ENCODE measurements at regions not wholly inside any gene's neighbourhood (a gene's known extent, or its start where the extent isn't known, plus 50 kb on each side); places are given as distances from the start of the nearest gene placed in this dataset.

DNA sequence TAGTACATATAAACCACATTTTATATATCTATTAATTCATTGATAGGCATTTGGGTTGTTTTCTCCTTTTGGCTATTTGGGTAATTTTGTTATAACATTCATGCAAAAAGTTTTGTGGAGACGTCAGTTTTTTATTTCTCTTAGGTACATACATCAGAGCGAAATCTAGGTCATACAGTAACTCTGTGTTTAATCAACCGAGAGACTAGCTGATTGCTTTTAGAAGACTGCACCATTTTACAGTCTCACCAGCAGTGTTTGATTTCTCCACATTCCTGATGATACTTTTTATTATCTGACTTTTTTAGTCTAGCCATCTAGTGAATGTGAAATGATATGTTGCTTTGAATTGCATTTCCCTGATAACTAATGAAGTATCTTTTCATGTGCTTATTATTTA is 1019.3 kb downstream of the NSUN3 start:
- ATAC-seq (replicated peaks) (no peak), DNase-seq (no peak)
- no peaks in the 10 kb centered on the region for H3K36me3 Mint-ChIP-seq (ENCODE audit: insufficient read depth)
- peaks cover 0 to 5% of the 10 kb centered on the region in 2 donors for H3K9me3 Mint-ChIP-seq
- no peaks in the 10 kb centered on the region for H3K27me3 Mint-ChIP-seq
- H3K4me1 Mint-ChIP-seq (ENCODE audit: low read depth in 2 of 2) = no peaks in the 10 kb centered on the region
- H3K27ac Mint-ChIP-seq = no peak overlapping the region
- no peak overlapping the region for H3K4me3 Mint-ChIP-seq

DNA sequence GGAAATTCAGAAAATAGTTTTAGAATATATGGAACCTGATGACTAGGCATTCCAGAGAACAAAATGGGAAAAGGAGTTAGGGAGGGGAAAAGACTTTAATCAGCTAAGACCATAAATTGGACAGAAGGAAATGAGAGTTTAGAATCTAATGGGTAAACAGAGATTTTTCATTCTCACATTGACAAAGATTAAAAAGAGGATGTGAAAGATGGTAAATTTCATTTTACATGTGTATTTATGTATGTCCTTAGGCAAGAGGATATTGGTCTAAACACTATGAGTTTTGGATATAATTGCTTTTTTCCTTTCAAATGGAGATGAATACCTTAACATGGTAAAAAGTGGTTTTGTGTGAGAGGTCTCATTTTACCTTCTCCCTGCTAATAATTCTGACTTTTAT is 1021.9 kb downstream of the NSUN3 start:
- ATAC-seq (replicated peaks) (no peak), DNase-seq (no peak)
- H3K9me3 Mint-ChIP-seq = peaks cover 0 to 3% of the 10 kb centered on the region in 2 donors
- no peak overlapping the region for H3K27ac Mint-ChIP-seq
- H3K36me3 Mint-ChIP-seq (ENCODE audit: insufficient read depth) = no peaks in the 10 kb centered on the region
- no peak overlapping the region for H3K4me3 Mint-ChIP-seq
- H3K27me3 Mint-ChIP-seq = no peaks in the 10 kb centered on the region
- H3K4me1 Mint-ChIP-seq (ENCODE audit: low read depth in 2 of 2) = no peaks in the 10 kb centered on the region

DNA sequence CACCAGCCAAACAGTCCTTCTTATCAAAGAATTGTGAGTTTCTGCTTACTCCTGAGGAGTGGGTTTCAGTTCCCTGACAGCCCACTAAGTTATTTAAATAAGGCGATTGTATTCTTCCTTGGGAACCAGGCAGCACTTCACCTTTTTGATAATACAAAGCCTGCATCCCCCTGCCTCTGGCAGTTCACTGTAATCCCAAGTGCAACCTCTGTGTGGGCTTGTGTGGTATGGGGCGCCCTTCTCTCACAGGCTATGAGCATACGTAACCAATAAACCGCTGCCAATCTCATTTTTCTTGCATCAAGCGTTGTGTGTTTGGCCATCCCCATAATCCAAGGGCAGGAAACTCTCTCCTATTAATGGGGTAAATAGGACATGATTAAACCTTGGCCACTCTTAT is 1025.6 kb downstream of the NSUN3 start:
- ATAC-seq (replicated peaks) (no peak), DNase-seq (no peak)
- H3K4me1 Mint-ChIP-seq (ENCODE audit: low read depth in 2 of 2) = no peaks in the 10 kb centered on the region
- H3K36me3 Mint-ChIP-seq (ENCODE audit: insufficient read depth) = no peaks in the 10 kb centered on the region
- H3K9me3 Mint-ChIP-seq = peaks cover 8% of the 10 kb centered on the region in 2 donors
- no peak overlapping the region for H3K4me3 Mint-ChIP-seq
- no peaks in the 10 kb centered on the region for H3K27me3 Mint-ChIP-seq
- H3K27ac Mint-ChIP-seq = no peak overlapping the region

DNA sequence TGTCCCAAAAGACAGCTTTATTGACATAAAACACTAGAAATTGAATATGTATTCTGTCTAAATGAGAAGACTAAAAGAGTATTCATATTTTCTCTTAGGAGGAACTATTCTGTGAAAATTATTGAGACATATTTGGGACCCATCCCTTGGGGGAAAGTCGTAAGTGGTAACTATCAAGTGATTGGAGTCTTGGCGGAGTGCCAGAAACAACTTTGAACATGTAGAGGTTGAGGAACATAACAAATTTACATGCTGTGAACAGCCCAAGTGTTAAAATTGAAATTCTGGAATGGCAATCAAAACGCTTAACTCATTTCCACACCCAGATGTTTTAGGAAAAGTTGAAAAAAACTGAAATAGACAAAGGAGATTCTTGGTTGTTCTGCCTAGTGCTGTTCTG is 1034.6 kb downstream of the NSUN3 start:
- H3K27ac Mint-ChIP-seq = no peak overlapping the region
- no peaks in the 10 kb centered on the region for H3K4me1 Mint-ChIP-seq (ENCODE audit: low read depth in 2 of 2)
- H3K36me3 Mint-ChIP-seq (ENCODE audit: insufficient read depth) = no peaks in the 10 kb centered on the region
- ATAC-seq (replicated peaks) = no peak
- H3K27me3 Mint-ChIP-seq = no peaks in the 10 kb centered on the region
- no peak overlapping the region for H3K4me3 Mint-ChIP-seq
- DNase-seq = no peak
- peaks cover 8 to 23% of the 10 kb centered on the region in 2 donors for H3K9me3 Mint-ChIP-seq

DNA sequence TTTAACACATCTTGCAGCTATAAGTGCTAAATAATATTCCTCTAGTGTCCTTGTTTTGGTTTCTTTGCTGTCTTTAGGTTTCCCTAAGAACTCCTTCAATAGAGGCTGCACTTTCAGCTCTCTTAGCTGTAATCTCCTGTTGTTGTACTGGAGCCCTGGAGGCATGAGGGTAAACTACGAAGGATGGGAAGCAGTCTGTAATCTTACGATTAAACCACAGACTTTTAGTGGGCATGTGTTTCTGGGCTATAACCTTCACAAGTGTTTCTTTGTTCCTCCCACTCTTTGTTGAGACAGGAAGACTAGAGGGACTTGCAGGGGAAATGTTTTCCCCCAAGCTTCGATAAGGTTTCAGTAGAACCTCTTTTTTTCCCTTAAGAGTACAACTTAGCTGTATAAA is 1058.1 kb downstream of the NSUN3 start:
- H3K27me3 Mint-ChIP-seq = no peaks in the 10 kb centered on the region
- ATAC-seq (replicated peaks) = no peak
- H3K4me3 Mint-ChIP-seq = no peak overlapping the region
- no peaks in the 10 kb centered on the region for H3K4me1 Mint-ChIP-seq (ENCODE audit: low read depth in 2 of 2)
- H3K27ac Mint-ChIP-seq = no peak overlapping the region
- H3K9me3 Mint-ChIP-seq = peaks cover 11 to 15% of the 10 kb centered on the region in 2 donors
- DNase-seq = no peak
- no peaks in the 10 kb centered on the region for H3K36me3 Mint-ChIP-seq (ENCODE audit: insufficient read depth)

DNA sequence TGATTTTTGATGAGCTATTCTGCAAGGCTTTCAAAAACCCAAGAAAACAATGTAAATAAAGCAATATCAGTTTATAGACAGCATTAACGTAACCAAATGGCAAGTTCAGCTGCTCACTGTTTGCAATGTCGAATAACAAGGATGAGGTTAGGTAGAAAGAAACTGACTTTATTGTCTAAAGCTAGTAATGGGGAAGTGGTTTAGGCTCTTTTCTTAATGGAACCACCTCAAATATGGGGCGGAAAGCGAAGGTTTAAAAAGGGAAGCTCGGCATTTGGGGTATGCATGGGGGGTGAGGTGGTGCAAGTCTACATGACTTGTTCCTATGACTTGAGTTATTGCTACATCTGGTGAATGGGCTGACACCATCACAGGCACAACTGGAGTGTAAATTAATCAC is 1060.2 kb downstream of the NSUN3 start:
- no peaks in the 10 kb centered on the region for H3K36me3 Mint-ChIP-seq (ENCODE audit: insufficient read depth)
- peaks cover 19 to 21% of the 10 kb centered on the region in 2 donors for H3K9me3 Mint-ChIP-seq
- no peak for ATAC-seq (replicated peaks)
- H3K27ac Mint-ChIP-seq = no peak overlapping the region
- H3K4me3 Mint-ChIP-seq = no peak overlapping the region
- H3K4me1 Mint-ChIP-seq (ENCODE audit: low read depth in 2 of 2) = no peaks in the 10 kb centered on the region
- no peaks in the 10 kb centered on the region for H3K27me3 Mint-ChIP-seq
- DNase-seq = no peak

DNA sequence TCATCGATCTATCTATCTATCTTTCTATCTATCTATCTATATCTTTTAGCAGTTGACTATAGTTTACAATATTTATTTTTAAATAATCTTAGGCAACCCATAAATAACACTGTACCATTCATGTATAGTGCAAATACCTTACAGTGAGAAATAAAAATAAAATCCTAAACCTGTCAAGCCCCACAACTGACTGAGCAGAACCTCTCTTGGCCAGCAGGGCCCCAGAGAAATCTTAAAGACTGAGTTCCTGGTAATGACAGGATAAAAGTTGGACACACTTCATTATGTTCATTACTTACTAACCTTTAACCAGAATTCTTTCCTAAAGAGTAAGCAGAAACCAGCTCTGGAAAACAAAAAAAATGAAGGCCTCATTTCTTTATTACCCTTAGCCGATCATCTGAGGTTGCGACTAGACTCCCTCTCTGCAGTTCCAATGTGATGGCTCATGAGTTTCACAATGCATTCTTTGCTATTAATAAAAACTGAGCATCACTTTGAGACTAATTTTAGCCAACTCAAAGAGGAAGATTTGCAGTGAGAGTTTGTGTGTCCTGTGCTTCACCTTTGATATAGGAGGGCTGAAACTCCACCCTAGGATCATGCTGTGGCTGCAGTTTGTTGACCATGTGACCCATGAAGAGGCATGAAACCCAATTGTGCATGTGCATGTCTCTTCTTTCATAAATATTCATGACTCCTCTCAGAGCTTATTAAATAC is 1072.0 kb downstream of the NSUN3 start:
- ATAC-seq (replicated peaks) (no peak), DNase-seq (no peak)
- H3K4me3 Mint-ChIP-seq = no peak overlapping the region
- H3K36me3 Mint-ChIP-seq (ENCODE audit: insufficient read depth) = no peaks in the 10 kb centered on the region
- no peaks in the 10 kb centered on the region for H3K4me1 Mint-ChIP-seq (ENCODE audit: low read depth in 2 of 2)
- H3K9me3 Mint-ChIP-seq = peaks cover 0 to 6% of the 10 kb centered on the region in 2 donors
- no peaks in the 10 kb centered on the region for H3K27me3 Mint-ChIP-seq
- no peak overlapping the region for H3K27ac Mint-ChIP-seq

DNA sequence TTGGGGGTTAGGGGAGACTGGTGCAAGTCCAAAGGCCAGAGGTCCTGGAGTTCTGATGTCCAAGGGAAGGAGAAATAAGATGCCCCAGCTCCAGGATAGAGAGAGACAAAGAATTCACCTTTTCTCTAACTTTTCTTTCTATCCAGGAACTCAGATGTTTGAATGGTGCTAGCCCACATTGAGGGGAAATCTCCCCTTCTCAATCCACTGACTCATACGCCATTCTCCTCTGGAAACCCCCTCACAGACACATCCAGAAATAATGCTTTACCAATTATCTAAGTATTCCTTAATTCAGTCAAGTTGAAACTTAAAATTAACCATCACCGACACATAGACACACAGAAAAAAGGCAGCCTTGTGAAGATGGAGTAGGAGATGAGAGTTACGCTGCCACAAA is 1085.2 kb downstream of the NSUN3 start:
- ATAC-seq (replicated peaks) = no peak
- peaks cover 4 to 7% of the 10 kb centered on the region in 2 donors for H3K9me3 Mint-ChIP-seq

DNA sequence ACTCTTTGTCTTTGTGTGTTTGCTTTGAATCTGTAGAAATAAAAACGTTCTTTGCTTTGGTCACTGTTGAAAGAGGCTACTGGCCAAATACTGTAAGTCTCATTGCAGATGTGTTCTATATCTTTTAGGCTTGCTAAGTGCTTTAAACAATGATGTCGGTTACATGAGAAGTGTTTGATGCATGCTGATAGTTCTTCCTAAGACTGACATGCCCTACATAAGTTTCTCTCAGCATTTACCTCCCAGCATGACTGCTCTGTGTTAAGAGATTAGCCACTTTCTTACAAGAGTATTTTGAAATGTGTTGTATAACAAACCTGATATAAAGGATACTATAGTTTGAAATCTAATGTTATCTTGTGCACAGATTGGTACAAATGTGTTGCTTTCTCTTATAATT is 1088.7 kb downstream of the NSUN3 start:
- no peaks in the 10 kb centered on the region for H3K4me1 Mint-ChIP-seq (ENCODE audit: low read depth in 2 of 2)
- no peak overlapping the region for H3K27ac Mint-ChIP-seq
- no peaks in the 10 kb centered on the region for H3K36me3 Mint-ChIP-seq (ENCODE audit: insufficient read depth)
- DNase-seq (no peak), ATAC-seq (replicated peaks) (no peak)
- H3K4me3 Mint-ChIP-seq = no peak overlapping the region
- no peaks in the 10 kb centered on the region for H3K27me3 Mint-ChIP-seq
- H3K9me3 Mint-ChIP-seq = peaks cover 6 to 15% of the 10 kb centered on the region in 2 donors

More for the DNA sequence above, 1085.2 kb downstream of the NSUN3 start:
- Mint-ChIP-seq H3K27me3 (no peaks in the 10 kb centered on the region), H3K27ac (no peak overlapping the region), H3K4me3 (no peak overlapping the region), H3K36me3 (ENCODE audit: insufficient read depth) (no peaks in the 10 kb centered on the region), H3K4me1 (ENCODE audit: low read depth in 2 of 2) (no peaks in the 10 kb centered on the region)
- DNase-seq = no peak

DNA sequence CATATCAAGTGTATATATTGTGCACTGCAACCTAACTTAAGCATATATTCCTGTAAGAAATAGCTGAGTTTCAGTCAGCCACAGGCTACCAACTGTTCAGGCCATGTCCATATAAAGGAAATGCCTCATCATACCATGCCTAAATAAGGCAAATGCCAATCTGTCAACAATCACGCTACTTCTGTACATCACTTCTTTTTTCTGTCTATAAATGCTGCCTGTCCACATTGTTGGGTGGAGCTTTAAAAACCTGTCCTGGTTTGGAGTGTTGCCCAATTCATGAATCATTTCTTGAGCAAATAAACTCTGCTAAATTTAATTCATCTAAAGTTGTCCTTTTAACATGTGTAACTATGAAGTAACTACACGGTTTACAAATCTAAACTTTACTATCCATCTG is 1091.9 kb downstream of the NSUN3 start:
- no peaks in the 10 kb centered on the region for H3K36me3 Mint-ChIP-seq (ENCODE audit: insufficient read depth)
- H3K27ac Mint-ChIP-seq = no peak overlapping the region
- no peaks in the 10 kb centered on the region for H3K27me3 Mint-ChIP-seq
- no peaks in the 10 kb centered on the region for H3K4me1 Mint-ChIP-seq (ENCODE audit: low read depth in 2 of 2)
- DNase-seq (no peak), ATAC-seq (replicated peaks) (no peak)
- peaks cover 9 to 19% of the 10 kb centered on the region in 2 donors for H3K9me3 Mint-ChIP-seq
- H3K4me3 Mint-ChIP-seq = no peak overlapping the region

DNA sequence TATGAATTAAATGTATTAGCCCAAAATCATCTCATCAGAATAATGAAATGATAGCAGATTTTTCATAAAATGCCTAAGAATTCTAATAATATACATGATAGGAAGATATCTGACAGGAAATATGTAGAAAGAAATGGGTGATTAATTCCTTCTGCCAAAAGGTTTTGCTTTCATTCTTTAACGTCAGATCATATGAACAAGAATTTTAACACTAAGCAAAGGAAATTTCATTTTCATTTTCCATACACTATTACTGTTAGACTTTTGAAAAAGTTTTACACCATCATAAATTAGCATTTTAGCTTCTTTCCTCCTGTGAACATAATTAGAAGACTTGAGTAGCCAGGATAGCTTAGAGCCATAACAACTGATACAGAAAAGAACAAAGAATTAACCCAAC is 1099.9 kb downstream of the NSUN3 start:
- ATAC-seq (replicated peaks) = no peak
- Mint-ChIP-seq H3K27me3 (no peaks in the 10 kb centered on the region), H3K4me3 (no peak overlapping the region), H3K4me1 (ENCODE audit: low read depth in 2 of 2) (no peaks in the 10 kb centered on the region), H3K27ac (no peak overlapping the region), H3K36me3 (ENCODE audit: insufficient read depth) (no peaks in the 10 kb centered on the region), H3K9me3 (no peaks in the 10 kb centered on the region)
- no peak for DNase-seq

DNA sequence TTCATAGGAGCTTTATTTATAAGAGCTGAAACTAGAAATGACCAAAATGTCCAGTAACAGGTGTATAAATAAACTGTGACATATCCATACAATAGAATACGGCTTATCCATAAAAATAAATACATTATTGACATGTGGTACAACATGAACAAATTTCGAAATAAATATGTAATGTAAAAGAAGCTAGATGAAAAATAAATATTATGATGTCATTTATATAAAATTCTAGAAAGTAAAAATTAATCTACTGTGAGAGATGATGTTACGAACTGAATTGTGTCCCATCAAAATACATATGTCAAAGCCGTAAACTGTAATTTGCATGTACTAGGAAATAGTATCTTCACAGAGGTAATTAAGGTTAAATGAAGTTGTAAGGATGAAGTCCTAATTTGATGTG is 1104.9 kb downstream of the NSUN3 start:
- Mint-ChIP-seq H3K36me3 (ENCODE audit: insufficient read depth) (no peaks in the 10 kb centered on the region), H3K4me1 (ENCODE audit: low read depth in 2 of 2) (no peaks in the 10 kb centered on the region), H3K4me3 (no peak overlapping the region), H3K27me3 (no peaks in the 10 kb centered on the region), H3K27ac (no peak overlapping the region), H3K9me3 (peaks cover 0 to 7% of the 10 kb centered on the region in 2 donors)
- DNase-seq = no peak
- ATAC-seq (replicated peaks) = no peak

DNA sequence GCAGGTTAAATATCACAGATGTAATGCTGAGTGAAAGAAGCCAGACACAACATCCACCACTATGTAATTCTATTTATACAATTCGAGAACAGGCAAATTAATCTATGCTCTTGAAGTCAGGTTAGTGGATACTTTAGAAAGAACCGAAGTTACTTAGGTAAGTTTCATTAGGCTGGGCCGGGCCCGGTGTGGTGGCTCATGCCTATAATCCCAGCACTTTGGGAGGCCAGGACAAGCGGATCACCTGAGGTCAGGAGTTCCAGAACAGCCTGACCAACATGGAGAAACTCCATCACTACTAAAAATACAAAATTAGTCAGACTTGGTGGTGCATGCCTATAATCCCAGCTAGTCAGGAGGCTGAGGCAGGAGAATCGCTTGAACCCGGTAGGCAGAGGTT is 1105.7 kb downstream of the NSUN3 start:
- Mint-ChIP-seq H3K27ac (no peak overlapping the region), H3K27me3 (no peaks in the 10 kb centered on the region), H3K9me3 (peaks cover 0 to 7% of the 10 kb centered on the region in 2 donors), H3K4me1 (ENCODE audit: low read depth in 2 of 2) (no peaks in the 10 kb centered on the region), H3K4me3 (no peak overlapping the region), H3K36me3 (ENCODE audit: insufficient read depth) (no peaks in the 10 kb centered on the region)
- ATAC-seq (replicated peaks) = no peak
- DNase-seq = no peak

DNA sequence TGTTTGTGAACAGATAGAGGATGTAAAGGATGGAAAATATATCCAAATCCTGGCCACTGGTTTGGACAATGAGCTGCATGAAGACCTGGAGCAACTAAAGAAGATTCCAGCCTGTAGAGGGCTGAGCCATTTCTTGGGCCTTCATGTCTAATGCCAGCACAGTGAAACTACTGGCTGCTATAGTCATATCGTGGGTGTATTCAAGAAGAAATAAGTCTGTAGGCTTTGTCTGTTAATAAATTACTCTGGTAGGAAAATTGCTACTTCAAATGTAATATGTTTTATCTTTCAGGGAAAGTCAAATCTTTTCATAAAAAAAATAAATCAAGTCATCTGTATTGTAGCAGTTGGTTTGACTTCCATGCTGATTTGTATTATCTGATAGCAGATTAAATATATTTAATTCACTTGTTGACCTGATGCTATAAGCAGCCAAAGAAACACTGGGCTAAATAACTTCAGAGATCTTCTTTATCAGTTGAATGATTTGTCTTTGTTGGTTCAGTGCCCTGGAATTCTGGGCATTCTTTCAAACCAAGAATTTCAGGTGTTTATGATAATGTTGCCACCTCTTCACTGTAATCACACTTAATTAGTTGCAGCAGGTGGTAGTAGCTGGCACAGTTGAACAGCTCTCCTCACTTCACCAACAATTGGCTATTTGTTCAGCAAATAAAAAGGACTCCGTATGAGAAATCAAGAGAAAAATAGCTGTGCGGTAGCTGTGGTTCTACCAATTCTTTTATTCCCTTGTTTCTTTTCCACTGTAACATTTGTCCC is 1109.5 kb downstream of the NSUN3 start:
- Mint-ChIP-seq H3K36me3 (ENCODE audit: insufficient read depth) (no peaks in the 10 kb centered on the region), H3K27me3 (no peaks in the 10 kb centered on the region), H3K27ac (no peak overlapping the region), H3K4me3 (no peak overlapping the region), H3K9me3 (peaks cover 0 to 7% of the 10 kb centered on the region in 2 donors), H3K4me1 (ENCODE audit: low read depth in 2 of 2) (no peaks in the 10 kb centered on the region)
- no peak for DNase-seq
- ATAC-seq (replicated peaks) = no peak
